Middle frontal gyrus (tissue), 1 donor: ENCODE measurements at regions not wholly inside any gene's neighbourhood (a gene's known extent, or its start where the extent isn't known, plus 50 kb on each side); places are given as distances from the start of the nearest gene placed in this dataset.
"Not testable (repeated sequence)": the region's sequence is repeated elsewhere in the genome, so short reads cannot be mapped to it uniquely, and the experiment has no call there.

ENCODE experiments used
- DNase-seq: peaks from one replicate; pipeline ENCODE4 v3.0.0-alpha.2; 2015; ENCODE audit warnings: low spot score; ENCODE audit errors: extremely low spot score

DNA sequence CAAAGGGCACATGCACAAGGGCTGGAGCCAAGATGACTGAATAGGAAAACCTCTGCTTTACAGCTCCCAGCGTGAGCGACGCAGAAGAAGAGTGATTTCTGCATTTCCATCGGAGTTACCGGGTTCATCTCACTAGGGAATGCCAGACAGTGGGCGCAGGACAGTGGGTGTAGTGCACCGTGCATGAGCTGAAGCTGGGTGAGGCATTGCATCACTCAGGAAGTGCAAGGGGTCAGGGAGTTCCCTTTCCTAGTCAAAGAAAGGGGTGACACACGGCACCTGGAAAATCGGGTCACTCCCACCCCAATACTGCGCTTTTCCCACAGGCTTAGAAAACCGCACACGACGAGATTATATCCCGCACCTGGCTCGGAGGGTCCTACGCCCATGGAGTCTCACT, 64.5 kb upstream of the HTR1E start:
- DNase-seq = not testable (repeated sequence)

DNA sequence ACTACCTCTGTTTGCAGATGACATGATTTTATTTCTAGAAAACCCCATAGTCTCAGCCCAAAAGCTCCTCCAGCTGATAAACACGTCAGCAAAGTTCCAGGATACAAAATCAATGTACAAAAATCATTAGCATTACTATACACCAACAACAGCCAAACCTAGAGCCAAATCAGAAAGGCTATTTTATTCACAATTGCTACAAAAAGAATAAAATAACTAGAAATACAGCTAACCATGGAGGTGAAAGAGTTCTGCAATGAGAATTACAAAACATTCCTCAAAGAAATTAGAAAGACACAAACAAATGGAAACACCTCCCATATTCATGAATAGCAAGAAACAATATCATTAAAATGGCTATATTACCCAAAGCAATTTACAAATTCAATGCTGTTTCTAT, 65.6 kb upstream of the HTR1E start:
- DNase-seq = peak; percentile 100

DNA sequence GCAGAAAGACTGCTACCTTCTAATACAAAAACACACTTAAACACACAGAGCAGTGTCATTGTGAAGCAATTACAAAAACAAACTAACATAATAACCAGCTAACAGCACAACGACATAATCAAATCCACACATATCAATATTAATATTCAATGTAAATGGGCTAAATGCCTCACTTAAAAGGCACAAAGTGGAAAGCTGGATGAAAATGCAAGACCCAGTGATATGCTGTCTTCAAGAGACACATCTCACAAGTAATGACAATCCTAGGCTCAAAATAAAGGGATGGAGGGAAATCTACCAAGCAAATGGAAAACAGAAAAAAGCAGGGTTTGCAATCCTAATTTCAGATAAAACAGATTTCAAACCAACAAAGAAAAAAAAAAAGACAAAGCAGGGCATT, 67.8 kb upstream of the HTR1E start:
- no peak for DNase-seq

DNA sequence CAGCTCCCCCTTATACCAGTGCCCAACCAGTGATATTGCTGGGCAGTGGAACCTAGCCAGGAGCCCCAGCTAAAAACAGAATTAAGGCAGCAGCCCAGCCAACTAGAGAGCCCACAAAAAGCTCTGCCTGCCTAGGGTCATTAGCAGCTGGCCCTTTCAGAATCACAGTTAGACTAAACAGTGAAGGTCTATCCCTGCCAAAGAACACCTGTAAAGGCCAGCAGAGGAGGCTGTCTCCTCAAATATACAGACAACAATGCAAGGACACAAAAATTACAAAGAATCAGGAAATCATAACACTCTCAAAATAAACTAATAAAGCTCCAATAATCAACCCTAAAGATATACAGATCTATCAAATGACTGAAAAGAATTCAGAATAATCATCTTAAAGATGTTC, 77.8 kb upstream of the HTR1E start:
- DNase-seq = no peak

DNA sequence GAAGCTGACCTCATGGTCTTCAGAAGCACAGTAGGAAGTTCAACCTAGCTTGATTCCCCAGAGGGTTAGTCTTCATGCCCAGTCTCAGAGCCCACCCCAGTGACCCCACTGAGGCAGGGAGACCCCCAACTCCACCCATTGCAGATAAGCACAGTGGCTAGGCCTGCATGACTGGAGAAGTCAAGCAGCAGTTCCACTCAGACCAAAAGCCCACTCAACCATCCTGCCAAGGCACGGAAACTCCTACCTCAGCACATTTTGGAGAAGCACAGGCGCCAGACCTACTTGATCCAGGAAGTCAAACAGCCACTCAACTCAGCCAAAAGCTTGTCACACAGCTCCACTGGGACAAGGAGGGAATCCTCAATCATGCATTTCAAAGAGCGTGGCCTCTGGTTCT, 78.4 kb upstream of the HTR1E start:
- no peak for DNase-seq

DNA sequence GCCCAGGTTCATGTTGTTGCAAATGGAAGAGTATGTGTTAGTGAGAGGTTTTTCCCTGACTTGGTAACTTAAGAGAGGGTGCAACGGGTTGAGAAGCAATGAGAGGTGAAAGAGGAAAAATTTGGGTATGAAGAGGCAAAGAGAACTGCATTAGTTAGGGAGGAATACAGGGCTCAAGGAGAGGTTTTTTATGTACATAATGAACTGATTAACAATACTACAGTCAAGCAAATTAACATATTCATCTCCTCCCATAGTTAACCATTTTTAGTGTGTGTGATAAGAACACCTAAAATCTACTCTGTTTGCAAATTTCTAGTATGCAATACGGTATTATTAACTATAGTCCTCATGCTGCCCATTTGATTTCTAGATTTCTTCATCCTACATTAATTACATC, 79.5 kb upstream of the HTR1E start:
- DNase-seq = no peak

DNA sequence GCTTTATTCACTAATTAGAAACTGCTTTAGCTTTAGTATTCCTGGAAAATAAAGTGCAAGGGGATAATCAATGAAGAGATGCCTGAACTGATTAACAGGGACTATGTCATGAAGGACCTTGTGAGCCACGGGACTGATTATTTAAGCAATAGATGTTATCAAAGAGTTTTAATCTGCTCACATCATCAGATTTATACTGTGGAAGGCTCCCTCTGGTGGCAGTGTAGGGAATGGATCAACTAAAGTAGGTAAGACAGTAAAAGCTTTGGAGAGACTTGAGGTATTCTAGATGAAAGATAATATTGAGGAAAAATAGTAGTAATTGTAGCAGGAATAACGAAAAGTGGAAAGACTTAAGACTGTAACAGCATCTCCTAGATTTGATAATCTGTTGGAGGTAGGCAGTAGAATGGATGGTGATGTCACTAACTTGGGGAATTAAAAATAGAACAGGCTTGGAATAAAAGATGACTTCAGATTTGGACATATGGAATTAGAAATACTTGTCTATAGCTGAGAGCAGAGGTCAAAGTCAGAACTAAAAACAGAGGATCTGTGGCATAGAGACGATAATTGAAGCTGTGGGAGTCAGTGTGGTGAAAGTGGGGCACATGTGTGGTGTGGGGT, 80.3 kb upstream of the HTR1E start:
- DNase-seq = peak; percentile 33

DNA sequence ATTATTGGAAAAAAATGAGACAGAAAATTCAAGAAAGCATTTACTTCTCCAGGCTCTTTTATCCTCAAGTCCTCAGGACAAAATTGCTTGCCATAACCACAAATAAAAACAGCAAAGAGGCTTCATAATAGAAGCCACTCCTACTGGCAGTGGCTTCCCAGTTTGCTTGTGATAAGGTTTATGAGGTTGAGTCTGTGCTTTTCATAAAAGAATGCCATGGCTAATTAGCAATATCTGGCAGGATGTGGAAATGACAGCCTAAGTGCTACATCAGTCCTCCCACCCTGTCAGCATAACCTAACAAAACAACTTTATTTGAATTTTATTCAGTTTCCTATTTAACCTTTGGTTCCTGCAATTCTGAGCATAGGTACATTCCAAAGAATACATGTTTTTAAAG, 80.9 kb upstream of the HTR1E start:
- no peak for DNase-seq

DNA sequence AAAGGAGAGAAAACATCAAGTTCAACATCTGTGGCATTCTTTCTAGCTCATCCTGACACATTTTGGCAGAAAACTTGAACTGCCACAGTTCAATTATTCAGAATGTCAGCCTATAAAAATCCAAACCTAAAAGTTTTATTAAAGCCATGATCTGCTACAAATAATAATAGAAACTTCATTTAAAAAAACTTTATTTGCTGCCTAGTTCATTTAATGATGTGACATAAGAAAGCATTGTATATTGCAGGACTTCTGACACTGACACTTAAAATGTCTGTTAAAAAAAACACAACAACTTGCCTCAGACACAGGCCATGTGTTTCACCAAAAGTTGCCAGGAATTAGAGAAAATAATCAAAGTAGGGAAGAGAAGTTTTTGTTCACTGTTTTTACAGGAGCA, 88.3 kb upstream of the HTR1E start:
- DNase-seq = no peak

DNA sequence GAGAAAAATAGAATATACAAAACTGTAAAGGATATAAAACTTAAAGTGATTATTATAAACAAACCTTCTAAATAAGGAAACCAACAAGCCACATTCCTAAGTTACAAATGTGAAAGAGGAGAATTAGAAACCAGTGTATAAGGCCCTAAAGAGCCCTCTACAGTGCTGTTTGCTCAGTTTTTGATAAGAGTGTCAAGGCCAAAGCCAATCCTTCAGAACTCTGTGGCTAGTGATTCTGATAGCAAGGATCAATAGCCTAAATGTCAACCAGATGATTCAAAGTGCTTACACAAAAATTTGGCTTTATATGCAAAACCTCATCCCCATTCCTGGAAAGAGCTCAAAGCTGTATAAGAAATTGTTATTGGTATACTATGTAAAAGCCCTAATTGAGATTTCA, 104.6 kb upstream of the HTR1E start:
- DNase-seq = no peak

DNA sequence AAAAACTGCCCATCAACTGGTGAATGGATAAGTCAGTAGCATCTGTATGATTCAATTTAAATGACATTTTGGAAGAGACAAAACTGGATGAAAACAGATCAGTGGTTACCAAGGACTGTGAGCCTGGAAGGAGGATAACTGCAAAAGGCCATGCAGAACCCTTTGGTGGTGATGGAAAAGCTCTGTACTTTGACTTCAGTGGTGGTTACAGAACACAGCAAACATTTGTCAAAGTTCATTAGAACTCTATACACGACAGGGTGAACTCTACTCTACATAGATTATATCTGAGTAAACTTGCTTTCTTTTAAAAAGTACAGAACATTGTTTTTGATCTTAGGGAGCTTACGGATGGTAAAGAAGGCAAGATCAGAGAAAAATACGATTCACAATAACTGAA, 111.9 kb upstream of the HTR1E start:
- DNase-seq = no peak

DNA sequence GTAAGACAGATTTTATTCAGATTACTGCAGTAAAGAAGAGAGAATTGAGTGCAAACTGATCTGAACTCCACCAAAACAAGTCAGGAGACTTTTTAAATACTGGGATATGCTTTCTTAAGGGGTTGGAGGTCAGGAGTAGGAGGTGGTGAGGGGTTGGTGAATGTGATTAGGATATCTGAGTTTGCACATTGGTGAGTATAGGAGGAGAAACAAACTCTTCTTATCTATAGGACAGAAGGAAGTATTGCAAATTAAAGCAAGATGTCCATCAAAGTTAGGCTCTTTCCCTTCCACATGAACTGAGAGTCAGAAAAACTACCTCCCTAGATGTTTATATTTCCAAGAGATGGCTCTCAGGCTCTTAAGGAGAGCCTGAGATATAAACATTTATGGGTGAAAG, 114.6 kb upstream of the HTR1E start:
- no peak for DNase-seq

DNA sequence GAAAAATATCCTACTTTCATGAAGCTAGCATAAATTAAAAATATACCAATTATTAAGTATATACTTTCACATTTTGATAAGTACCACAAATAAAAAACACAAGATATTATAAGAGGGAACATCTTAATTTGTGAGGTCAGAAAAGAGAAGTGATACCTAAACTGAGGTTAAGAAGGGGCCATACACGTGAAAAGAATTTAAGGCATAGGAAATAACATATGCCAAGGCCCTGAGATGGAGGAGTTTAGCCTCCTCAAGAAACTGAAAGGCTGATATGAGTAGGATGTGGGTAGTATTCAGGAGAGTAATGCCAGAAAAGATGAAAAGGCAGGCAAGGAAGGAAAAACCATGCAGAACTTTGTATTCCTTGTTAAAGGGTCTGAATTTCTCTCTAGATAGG, 116.6 kb upstream of the HTR1E start:
- DNase-seq = no peak

DNA sequence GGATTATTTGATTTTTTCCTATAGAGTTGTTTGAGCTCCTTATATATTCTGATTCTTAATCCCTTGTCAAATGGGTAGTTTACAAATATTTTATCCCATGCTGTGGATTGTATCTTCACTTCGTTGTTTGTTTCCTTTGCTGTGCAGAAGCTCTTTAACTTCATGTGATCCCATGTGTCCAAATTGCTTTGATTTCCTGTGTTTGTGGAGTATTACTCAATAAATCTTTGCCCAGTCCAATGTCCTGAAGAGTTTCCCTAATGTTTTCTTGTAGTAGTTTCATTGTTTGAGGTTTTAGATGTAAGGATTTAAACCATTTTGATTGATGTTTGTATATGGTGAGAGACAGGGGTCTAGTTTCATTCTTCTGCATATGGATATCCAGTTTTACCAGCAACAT, 143.7 kb upstream of the HTR1E start:
- DNase-seq = no peak

DNA sequence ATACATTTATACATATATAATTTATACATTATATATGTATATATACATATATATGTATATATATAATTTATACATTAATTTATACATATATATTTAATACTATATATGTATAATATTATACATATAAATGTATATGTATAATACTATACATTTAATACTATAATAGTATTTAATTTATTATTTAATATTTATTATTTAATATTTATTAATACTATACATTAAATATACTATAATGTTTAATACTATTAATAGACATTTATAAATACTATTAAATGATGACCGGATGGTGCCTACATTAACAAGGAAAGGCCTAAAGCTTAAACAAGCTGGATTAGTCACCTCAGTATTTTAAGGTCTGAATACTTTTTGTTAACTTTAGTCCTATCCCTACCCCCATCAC, 145.9 kb upstream of the HTR1E start:
- no peak for DNase-seq

DNA sequence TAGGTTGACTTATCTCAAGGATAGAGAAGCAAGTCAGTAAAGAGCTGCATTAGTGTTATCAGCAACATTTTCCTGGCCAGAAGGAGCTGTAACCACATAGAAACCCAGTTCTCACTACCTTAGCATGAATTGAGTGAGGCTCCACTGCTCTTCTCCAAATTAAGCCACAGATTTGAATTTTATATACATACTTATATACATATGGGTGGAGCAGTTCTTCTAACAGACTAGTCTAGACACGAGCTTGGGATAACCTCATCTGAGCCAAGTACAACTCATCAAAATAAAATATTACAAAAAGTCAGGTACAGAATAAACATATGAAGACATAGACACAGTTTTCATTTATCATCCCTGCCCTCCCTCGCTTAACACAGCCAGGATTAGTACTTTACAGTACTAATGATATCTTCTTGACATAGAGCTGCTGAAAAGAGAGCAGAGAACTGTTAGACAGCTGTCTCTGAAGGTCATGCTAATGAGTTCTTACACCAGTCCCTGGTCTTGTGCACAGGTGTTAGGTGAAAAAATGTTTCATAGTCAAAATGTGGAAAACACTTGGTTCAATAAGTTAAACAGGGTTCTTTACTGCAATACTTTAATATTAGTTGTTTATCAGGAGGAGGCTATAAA, 147.4 kb upstream of the HTR1E start:
- no peak for DNase-seq

DNA sequence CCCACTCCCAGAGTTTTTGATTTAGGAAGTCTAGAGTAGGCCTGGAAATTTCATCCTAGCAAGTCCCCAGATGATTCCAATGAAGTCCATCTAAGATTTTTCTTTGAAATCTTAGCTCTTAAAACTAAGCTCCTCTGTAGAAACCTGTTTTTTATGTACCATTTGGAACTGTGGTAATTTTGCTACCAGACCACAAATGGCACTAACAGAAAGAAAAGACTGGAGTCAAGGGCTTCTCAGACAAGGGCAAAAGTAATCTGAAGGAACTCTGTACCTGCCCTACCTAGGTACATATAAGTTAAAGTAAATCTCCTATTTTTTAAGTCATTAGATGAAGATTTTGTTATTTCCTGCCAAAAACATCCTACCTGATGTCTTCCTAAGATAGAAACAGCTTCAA, 155.0 kb upstream of the HTR1E start:
- no peak for DNase-seq

DNA sequence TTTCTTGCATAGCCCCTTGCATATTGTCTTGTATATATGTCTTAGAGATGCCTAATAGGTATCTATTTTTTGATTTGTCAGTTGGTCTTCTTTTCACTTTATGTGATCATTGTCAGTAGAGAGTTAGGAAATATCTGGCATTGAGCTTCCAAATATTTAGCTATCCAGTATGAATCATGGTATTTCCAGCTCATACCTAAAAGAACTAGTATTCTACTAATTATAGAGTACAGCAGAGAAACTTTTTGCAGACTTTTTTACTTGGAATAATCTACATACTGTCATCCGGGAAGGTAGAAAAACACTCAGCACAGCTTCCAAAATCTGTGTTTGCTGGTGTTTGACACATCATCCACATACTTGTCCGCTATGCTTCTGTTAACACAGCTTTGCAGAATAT, 156.4 kb upstream of the HTR1E start:
- peak; percentile 17 for DNase-seq

DNA sequence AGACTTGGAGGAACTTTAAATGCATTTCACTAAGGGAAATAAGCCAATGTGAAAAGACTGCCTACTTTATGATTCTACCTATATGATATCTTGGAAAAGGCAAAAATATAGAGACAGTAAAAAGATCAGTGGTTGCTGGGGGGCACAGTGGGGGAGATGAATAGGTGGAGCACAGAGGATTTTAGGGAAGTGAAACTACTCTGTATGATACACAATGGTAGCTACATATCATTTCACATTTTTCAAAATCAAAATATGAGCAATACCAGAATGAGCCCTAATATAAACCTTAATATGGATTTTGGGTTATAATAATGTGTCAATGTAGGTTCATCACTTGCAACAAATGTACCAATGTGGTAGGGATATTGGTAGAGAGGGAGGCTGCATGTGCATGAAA, 161.4 kb upstream of the HTR1E start:
- no peak for DNase-seq

DNA sequence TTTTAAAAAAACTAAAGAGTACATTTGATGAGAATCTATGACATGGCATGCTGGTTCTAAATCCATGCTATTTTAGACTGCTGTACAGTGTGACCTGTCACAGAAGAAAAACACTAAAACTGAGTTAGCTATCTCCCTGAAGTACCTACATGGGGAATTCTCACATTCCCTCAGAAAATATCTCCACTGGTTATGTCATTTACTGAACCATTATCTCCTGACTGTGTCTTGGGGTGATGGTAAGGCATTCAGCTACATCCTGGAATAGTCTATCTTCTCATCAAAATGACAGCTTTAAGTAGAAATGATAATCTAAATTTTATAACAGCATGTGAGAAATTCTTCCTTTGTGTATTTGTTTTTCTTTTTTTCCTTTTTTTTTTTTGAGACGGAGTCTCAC, 172.1 kb upstream of the HTR1E start:
- DNase-seq = no peak

DNA sequence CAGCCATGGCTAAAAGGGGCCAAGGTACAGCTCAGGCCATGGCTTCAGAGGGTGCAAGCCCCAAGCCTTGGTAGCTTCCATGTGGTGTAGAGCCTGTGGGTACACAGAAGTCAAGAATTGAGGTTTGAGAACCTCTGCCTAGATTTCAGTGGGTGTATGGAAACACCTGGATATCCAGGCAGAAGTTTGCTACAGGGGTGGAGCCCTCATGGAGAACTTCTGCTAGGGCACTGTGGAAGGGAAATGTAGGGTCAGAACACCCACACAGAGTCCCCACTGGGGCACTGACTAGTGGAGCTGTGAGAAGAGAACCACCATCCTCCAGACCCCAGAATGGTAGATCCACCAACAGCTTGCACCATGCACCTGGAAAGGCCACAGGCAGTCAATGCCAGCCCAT, 177.4 kb upstream of the HTR1E start:
- not testable (repeated sequence) for DNase-seq

DNA sequence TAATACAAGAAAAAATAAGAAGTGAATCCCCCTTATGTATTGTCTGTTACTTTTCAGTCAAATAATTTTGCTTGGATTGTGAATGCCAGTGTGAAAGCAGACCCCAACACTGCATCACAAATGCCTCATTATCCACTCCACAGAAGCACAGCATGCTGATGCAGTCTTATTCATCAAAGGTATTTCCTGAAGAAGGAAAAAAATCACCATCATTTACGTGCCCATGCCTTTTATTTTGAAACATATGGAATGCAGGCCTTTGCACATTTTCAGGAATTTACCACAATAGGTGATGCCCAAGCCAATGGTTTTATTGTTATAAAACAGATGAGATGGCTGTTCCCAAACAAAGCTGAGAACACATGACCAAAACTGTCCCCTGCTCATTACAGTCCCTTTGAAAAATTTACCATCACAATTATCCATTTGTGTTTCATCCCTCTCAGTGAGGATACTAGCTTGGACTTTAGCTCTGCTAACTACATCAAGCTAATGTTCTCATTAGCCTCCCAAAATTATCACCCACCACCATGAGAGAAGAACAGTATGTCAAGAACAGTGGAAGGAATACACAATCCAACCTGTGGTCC, 180.6 kb upstream of the HTR1E start:
- no peak for DNase-seq

DNA sequence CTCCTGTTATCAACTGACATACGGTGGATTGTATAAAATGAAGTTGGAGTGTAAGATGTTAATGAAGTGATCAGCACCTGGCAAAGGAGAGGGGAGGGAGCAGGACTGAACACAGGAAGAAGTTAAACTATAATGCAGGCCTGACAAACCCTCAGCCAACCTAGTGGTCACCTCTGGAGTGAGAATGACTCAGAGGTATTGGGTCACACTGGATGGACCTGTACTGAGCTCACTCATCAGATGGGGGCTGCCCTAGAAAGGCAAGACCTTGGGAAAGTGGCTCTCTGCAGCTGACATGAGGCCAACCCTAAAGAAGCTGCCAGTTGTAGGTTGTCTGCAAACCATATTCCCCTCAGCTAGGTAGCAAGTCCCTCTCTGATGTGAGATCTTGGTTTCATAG, 193.3 kb upstream of the HTR1E start:
- DNase-seq = no peak
